ENCODE measurements at regions not wholly inside any gene's neighbourhood (a gene's known extent, or its start where the extent isn't known, plus 50 kb on each side); places are given as distances from the start of the nearest gene placed in this dataset.

DNA sequence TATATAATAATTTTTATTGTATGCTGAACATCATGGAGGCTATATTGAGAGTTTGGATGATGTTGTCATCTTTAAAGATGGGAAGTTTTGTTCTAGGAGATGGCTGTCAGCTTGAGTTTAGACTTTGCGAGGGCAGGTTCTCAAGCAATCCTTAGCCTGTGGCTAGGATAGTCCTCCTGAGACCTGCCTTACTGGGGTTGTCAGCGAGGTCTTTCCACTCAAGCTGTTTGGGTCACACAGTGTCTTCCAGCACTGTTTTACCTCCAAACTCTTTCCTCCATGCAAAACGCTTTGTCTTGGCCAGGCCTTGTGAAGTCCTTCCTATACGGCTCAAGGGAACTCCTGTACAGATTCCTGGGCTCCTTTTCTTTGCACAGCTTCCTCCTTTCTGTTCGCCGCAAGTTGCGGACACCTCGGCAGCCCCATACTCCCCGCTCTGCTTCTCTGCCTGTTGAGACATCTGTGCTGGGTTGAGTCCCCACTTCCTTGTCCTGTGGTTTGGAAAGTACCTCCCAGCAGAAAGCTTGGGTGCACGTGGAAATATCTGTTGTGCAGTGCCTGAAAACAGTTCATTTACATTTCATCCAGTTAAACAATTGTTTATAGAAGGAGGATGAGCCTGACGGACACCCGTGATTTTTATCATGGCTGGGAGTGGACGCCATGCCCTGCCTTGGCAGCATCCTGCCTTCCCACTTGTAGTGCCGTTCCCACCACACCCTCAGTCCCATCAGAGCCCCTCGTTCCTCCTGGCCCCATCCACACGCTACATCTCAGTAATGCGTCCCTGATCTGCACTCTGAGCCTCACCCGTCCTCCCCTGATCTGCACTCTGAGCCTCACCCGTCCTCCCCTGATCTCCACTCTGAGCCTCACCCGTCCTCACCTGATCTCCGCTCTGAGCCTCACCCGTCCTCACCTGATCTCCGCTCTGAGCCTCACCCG lies 55.0 kb upstream of the CBFA2T3 start:
- no peak overlapping the region for H3K4me3 Mint-ChIP-seq
- no peaks in the 10 kb centered on the region for H3K4me1 ChIP-seq (ENCODE audit: insufficient read depth)
- no peaks in the 10 kb centered on the region for H3K9me2 ChIP-seq (ENCODE audit: insufficient read depth)
- no peaks in the 10 kb centered on the region for H3F3A ChIP-seq (replicated peaks; ENCODE audit: low read depth)
- H4K20me1 ChIP-seq (replicated peaks; ENCODE audit: insufficient read depth) = no peaks in the 10 kb centered on the region
- no peak for TF ChIP-seq POLR2AphosphoS5 (IDR thresholded peaks at IDR 0.05; ENCODE audit: low read depth)
- no peak for TF ChIP-seq NANOG (IDR thresholded peaks at IDR 0.05; ENCODE audit: borderline replicate concordance)
- no peak for TF ChIP-seq CREB1 (CRISPR knock-in tag; IDR thresholded peaks at IDR 0.05; ENCODE audit: low read depth)
- no peak for TF ChIP-seq ZNF462 (CRISPR knock-in tag; IDR thresholded peaks at IDR 0.05)
- no peak for TF ChIP-seq EZH2 (IDR thresholded peaks at IDR 0.05; ENCODE audit: low read depth, unreplicated experiment)
- TF ChIP-seq STAT1 (IDR thresholded peaks at IDR 0.05; ENCODE audit: unreplicated experiment) = no peak
- no peak for TF ChIP-seq ZNF331 (CRISPR knock-in tag; IDR thresholded peaks at IDR 0.05; ENCODE audit: low read depth)
- TF ChIP-seq ETS1 (IDR thresholded peaks at IDR 0.05) = no peak
- TF ChIP-seq, protein P1, sequence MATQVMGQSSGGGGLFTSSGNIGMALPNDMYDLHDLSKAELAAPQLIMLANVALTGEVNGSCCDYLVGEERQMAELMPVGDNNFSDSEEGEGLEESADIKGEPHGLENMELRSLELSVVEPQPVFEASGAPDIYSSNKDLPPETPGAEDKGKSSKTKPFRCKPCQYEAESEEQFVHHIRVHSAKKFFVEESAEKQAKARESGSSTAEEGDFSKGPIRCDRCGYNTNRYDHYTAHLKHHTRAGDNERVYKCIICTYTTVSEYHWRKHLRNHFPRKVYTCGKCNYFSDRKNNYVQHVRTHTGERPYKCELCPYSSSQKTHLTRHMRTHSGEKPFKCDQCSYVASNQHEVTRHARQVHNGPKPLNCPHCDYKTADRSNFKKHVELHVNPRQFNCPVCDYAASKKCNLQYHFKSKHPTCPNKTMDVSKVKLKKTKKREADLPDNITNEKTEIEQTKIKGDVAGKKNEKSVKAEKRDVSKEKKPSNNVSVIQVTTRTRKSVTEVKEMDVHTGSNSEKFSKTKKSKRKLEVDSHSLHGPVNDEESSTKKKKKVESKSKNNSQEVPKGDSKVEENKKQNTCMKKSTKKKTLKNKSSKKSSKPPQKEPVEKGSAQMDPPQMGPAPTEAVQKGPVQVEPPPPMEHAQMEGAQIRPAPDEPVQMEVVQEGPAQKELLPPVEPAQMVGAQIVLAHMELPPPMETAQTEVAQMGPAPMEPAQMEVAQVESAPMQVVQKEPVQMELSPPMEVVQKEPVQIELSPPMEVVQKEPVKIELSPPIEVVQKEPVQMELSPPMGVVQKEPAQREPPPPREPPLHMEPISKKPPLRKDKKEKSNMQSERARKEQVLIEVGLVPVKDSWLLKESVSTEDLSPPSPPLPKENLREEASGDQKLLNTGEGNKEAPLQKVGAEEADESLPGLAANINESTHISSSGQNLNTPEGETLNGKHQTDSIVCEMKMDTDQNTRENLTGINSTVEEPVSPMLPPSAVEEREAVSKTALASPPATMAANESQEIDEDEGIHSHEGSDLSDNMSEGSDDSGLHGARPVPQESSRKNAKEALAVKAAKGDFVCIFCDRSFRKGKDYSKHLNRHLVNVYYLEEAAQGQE (IDR thresholded peaks at IDR 0.05; ENCODE audit: unreplicated experiment) = no peak
- TF ChIP-seq CTCF (conservative IDR thresholded peaks at IDR 0.05; ENCODE audit: low read depth in 2 of 2) = no peak
- no peak for TF ChIP-seq EZH2phosphoT487 (IDR thresholded peaks at IDR 0.05; ENCODE audit: unreplicated experiment)
- no peak for TF ChIP-seq ZNF114 (CRISPR knock-in tag; IDR thresholded peaks at IDR 0.05)
- TF ChIP-seq JUNB (IDR thresholded peaks at IDR 0.05; ENCODE audit: unreplicated experiment) = no peak
- H3K36me3 ChIP-seq (ENCODE audit: insufficient read depth) = no peaks in the 10 kb centered on the region
- no peak overlapping the region for H3K4me2 ChIP-seq
- H2AFZ ChIP-seq = no peak overlapping the region
- H3K27me3 ChIP-seq (ENCODE audit: insufficient read depth) = no peaks in the 10 kb centered on the region
- H3K4me3 ChIP-seq = no peak overlapping the region
- no peak overlapping the region for H3K27ac ChIP-seq (ENCODE audit: low read depth)
- H3K4me1 Mint-ChIP-seq = peaks cover 16% of the 10 kb centered on the region
- peaks cover 9% of the 10 kb centered on the region; the same call in 2 of the 3 replicates for H3K9me3 Mint-ChIP-seq
- H3K79me2 ChIP-seq (replicated peaks; ENCODE audit: insufficient read depth) = no peaks in the 10 kb centered on the region
- ATAC-seq (no peak), DNase-seq (ENCODE audit: low spot score) (no peak)
- peaks cover 11% of the 10 kb centered on the region for H3K27me3 Mint-ChIP-seq (ENCODE audit: insufficient read depth, low read depth, poor library complexity)
- H3K27ac Mint-ChIP-seq = no peak overlapping the region
- no peaks in the 10 kb centered on the region for H3K36me3 Mint-ChIP-seq (ENCODE audit: low read depth)

Data from GM23338 (cell line).